ENCODE measurements at regions not wholly inside any gene's neighbourhood (a gene's known extent, or its start where the extent isn't known, plus 50 kb on each side); places are given as distances from the start of the nearest gene placed in this dataset.

DNA sequence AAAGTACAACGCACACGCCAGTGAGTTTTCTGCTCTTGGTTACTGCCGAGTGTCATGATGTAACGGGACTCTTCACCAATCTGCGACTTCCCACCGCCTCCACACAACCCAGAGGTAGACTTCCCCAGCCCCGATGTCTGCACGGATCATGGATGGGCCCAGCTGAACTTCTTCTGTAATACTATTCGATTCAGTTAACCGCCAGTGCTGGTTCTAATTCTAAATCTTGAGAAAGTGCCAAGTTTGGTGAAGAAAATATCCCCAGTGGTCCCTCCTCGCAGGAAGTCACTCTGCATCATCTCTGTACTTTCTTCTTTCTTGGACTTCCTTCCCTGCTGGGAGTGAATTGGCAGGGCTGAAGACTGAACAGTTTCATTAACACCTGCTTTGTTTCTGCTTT, 77.6 kb upstream of the SLC35F4 start:
- TF ChIP-seq CTCF (IDR thresholded peaks at IDR 0.05; ENCODE audit: low read depth, low read length, poor library complexity, severe bottlenecking) (no peak), EZH2phosphoT487 (IDR thresholded peaks at IDR 0.05; ENCODE audit: borderline replicate concordance, low read length) (no peak)
